ENCODE measurements at regions not wholly inside any gene's neighbourhood (a gene's known extent, or its start where the extent isn't known, plus 50 kb on each side); places are given as distances from the start of the nearest gene placed in this dataset.

GRCh38 chr9:71515107-71515506 is 253.2 kb downstream of the CEMIP2 start:
- TF ChIP-seq, protein P1, sequence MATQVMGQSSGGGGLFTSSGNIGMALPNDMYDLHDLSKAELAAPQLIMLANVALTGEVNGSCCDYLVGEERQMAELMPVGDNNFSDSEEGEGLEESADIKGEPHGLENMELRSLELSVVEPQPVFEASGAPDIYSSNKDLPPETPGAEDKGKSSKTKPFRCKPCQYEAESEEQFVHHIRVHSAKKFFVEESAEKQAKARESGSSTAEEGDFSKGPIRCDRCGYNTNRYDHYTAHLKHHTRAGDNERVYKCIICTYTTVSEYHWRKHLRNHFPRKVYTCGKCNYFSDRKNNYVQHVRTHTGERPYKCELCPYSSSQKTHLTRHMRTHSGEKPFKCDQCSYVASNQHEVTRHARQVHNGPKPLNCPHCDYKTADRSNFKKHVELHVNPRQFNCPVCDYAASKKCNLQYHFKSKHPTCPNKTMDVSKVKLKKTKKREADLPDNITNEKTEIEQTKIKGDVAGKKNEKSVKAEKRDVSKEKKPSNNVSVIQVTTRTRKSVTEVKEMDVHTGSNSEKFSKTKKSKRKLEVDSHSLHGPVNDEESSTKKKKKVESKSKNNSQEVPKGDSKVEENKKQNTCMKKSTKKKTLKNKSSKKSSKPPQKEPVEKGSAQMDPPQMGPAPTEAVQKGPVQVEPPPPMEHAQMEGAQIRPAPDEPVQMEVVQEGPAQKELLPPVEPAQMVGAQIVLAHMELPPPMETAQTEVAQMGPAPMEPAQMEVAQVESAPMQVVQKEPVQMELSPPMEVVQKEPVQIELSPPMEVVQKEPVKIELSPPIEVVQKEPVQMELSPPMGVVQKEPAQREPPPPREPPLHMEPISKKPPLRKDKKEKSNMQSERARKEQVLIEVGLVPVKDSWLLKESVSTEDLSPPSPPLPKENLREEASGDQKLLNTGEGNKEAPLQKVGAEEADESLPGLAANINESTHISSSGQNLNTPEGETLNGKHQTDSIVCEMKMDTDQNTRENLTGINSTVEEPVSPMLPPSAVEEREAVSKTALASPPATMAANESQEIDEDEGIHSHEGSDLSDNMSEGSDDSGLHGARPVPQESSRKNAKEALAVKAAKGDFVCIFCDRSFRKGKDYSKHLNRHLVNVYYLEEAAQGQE (IDR thresholded peaks at IDR 0.05; ENCODE audit: low read depth) = no peak
- TF ChIP-seq TAF1 (IDR thresholded peaks at IDR 0.05; ENCODE audit: low read depth) (no peak), EP300 (IDR thresholded peaks at IDR 0.05; ENCODE audit: borderline replicate concordance) (no peak), TEAD4 (IDR thresholded peaks at IDR 0.05) (no peak), MAX (IDR thresholded peaks at IDR 0.05) (no peak), RAD21 (IDR thresholded peaks at IDR 0.05; ENCODE audit: low read depth) (no peak), CREB1 (IDR thresholded peaks at IDR 0.05; ENCODE audit: low read depth) (no peak), TCF12 (IDR thresholded peaks at IDR 0.05; ENCODE audit: low read depth) (no peak), EGR1 (IDR thresholded peaks at IDR 0.05) (no peak), CEBPB (IDR thresholded peaks at IDR 0.05) (no peak), ZBTB7A (IDR thresholded peaks at IDR 0.05; ENCODE audit: low read depth) (no peak), FOXM1 (IDR thresholded peaks at IDR 0.05; ENCODE audit: borderline replicate concordance, low read depth) (no peak), NFIC (IDR thresholded peaks at IDR 0.05) (no peak)
- TF ChIP-seq, protein P2, sequence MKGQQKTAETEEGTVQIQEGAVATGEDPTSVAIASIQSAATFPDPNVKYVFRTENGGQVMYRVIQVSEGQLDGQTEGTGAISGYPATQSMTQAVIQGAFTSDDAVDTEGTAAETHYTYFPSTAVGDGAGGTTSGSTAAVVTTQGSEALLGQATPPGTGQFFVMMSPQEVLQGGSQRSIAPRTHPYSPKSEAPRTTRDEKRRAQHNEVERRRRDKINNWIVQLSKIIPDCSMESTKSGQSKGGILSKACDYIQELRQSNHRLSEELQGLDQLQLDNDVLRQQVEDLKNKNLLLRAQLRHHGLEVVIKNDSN (IDR thresholded peaks at IDR 0.05) = no peak

- TF ChIP-seq MAX (IDR thresholded peaks at IDR 0.05) (no peak), EP300 (IDR thresholded peaks at IDR 0.05; ENCODE audit: borderline replicate concordance) (no peak), EGR1 (IDR thresholded peaks at IDR 0.05) (no peak)
Measured at GRCh38 chr9:71514344-71514975, 253.9 kb downstream of the CEMIP2 start.

GRCh38 chr9:71509054-71509453 is 259.3 kb downstream of the CEMIP2 start:
- TF ChIP-seq TAF1 (IDR thresholded peaks at IDR 0.05; ENCODE audit: low read depth) (no peak), CEBPB (IDR thresholded peaks at IDR 0.05) (no peak), TCF12 (IDR thresholded peaks at IDR 0.05; ENCODE audit: low read depth) (no peak)

DNA sequence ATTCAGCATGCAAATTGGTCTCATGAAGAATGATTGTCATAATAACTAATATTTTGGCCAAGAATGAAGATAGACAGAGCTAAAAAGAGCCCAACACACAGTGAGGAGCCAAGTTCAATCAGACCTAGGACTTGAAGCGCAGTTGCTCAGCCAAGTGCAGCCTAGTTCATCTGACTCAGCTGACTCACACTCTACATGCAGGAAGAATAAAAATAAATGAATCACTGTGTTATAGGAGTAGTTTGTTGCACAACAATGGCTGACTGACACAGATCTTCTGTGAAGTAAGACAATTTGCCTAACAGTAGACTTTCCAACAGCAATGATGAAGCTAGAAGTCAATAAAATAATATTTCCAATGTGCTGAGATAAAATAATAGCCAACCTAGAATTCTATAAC is 261.5 kb downstream of the CEMIP2 start:
- TF ChIP-seq ZBTB7A (IDR thresholded peaks at IDR 0.05; ENCODE audit: low read depth) (no peak), EP300 (IDR thresholded peaks at IDR 0.05; ENCODE audit: borderline replicate concordance) (no peak), CEBPB (IDR thresholded peaks at IDR 0.05) (no peak), CREB1 (IDR thresholded peaks at IDR 0.05; ENCODE audit: low read depth) (no peak), TCF12 (IDR thresholded peaks at IDR 0.05; ENCODE audit: low read depth) (no peak), TAF1 (IDR thresholded peaks at IDR 0.05; ENCODE audit: low read depth) (no peak), NFIC (IDR thresholded peaks at IDR 0.05) (no peak)
- TF ChIP-seq, protein P1 (IDR thresholded peaks at IDR 0.05; ENCODE audit: low read depth) = no peak

- TF ChIP-seq TAF1 (IDR thresholded peaks at IDR 0.05; ENCODE audit: low read depth) (no peak), NFIC (IDR thresholded peaks at IDR 0.05) (no peak), CREB1 (IDR thresholded peaks at IDR 0.05; ENCODE audit: low read depth) (no peak), CEBPB (IDR thresholded peaks at IDR 0.05) (no peak), ZBTB7A (IDR thresholded peaks at IDR 0.05; ENCODE audit: low read depth) (no peak), TEAD4 (IDR thresholded peaks at IDR 0.05) (no peak), FOXM1 (IDR thresholded peaks at IDR 0.05; ENCODE audit: borderline replicate concordance, low read depth) (no peak), TCF12 (IDR thresholded peaks at IDR 0.05; ENCODE audit: low read depth) (no peak), MAX (IDR thresholded peaks at IDR 0.05) (no peak), EGR1 (IDR thresholded peaks at IDR 0.05) (no peak), EP300 (IDR thresholded peaks at IDR 0.05; ENCODE audit: borderline replicate concordance) (no peak), RAD21 (IDR thresholded peaks at IDR 0.05; ENCODE audit: low read depth) (no peak), YY1 (IDR thresholded peaks at IDR 0.05; ENCODE audit: low read depth) (no peak)
- TF ChIP-seq, protein P1 (IDR thresholded peaks at IDR 0.05; ENCODE audit: low read depth) = no peak
- TF ChIP-seq, protein P2 (IDR thresholded peaks at IDR 0.05) = no peak
Measured at GRCh38 chr9:71504636-71505035, 263.7 kb downstream of the CEMIP2 start.

Data from Ishikawa (cell line).